Stimulated activated CD4-positive, alpha-beta T cell treated with anti-CD3 and anti-CD28 coated beads, Interleukin-12 subunit alpha, Interleukin-12 subunit beta, amount 100 ng/mL, for 4 hours (primary cell): ENCODE measurements at regions not wholly inside any gene's neighbourhood (a gene's known extent, or its start where the extent isn't known, plus 50 kb on each side); places are given as distances from the start of the nearest gene placed in this dataset.
A peak's percentile ranks its signal among the peaks of the same experiment; 100 is the strongest.
"Not testable (repeated sequence)": the region's sequence is repeated elsewhere in the genome, so short reads cannot be mapped to it uniquely, and the experiment has no call there.

Experiments
- DNase-seq: peaks from one replicate; pipeline ENCODE4 v3.0.0-alpha.2; 2020

- peak; percentile 3 for DNase-seq
Measured at GRCh38 chr6:156687789-156688619, 89.2 kb upstream of the ARID1B start.

GRCh38 chr6:156686995-156687788 is 90.0 kb upstream of the ARID1B start:
- DNase-seq, result peak; percentile 76

- DNase-seq, result peak; percentile 25
Measured at GRCh38 chr6:156686301-156686994, 90.7 kb upstream of the ARID1B start.

- no peak for DNase-seq
Measured at GRCh38 chr6:156685823-156686222, 91.4 kb upstream of the ARID1B start.

- DNase-seq, result no peak
Measured at GRCh38 chr6:156683821-156684220, 93.4 kb upstream of the ARID1B start.

- DNase-seq, result no peak
Measured at GRCh38 chr6:156676721-156677120, 100.5 kb upstream of the ARID1B start.

GRCh38 chr6:156674197-156674596 is 103.0 kb upstream of the ARID1B start:
- no peak for DNase-seq

- DNase-seq, result not testable (repeated sequence)
Measured at GRCh38 chr6:156670097-156670496, 107.1 kb upstream of the ARID1B start.

GRCh38 chr6:156662025-156662445 is 115.1 kb upstream of the ARID1B start:
- DNase-seq, result peak; percentile 51

GRCh38 chr6:156660389-156660788 is 116.8 kb upstream of the ARID1B start:
- DNase-seq, result no peak

- DNase-seq, result no peak
Measured at GRCh38 chr6:156659822-156660198, 117.4 kb upstream of the ARID1B start.

GRCh38 chr6:156658966-156659821 is 118.0 kb upstream of the ARID1B start:
- DNase-seq, result no peak

GRCh38 chr6:156658186-156658965 is 118.8 kb upstream of the ARID1B start:
- DNase-seq, result no peak

GRCh38 chr6:156657296-156657695 is 119.9 kb upstream of the ARID1B start:
- no peak for DNase-seq

- DNase-seq, result no peak
Measured at GRCh38 chr6:156654919-156655918, 122.0 kb upstream of the ARID1B start.

GRCh38 chr6:156652231-156652750 is 124.9 kb upstream of the ARID1B start:
- DNase-seq, result no peak

GRCh38 chr6:156651486-156651885 is 125.7 kb upstream of the ARID1B start:
- DNase-seq, result no peak

GRCh38 chr6:156650896-156651390 is 126.2 kb upstream of the ARID1B start:
- no peak for DNase-seq

- no peak for DNase-seq
Measured at GRCh38 chr6:156648616-156649015, 128.6 kb upstream of the ARID1B start.

GRCh38 chr6:156647991-156648390 is 129.2 kb upstream of the ARID1B start:
- DNase-seq, result no peak
